GM12878 (cell line): ENCODE measurements at regions not wholly inside any gene's neighbourhood (a gene's known extent, or its start where the extent isn't known, plus 50 kb on each side); places are given as distances from the start of the nearest gene placed in this dataset.
A peak's percentile ranks its signal among the peaks of the same experiment; 100 is the strongest.

ENCODE experiments used
- CBX3 ChIP-seq: fragments of 200-600 bp; sonication (generic); IDR thresholded peaks from 2 replicates; pipeline ENCODE4 v1.6.1; 2016; ENCODE audit warnings: low read depth, borderline replicate concordance
- EED ChIP-seq: sonication (generic); IDR thresholded peaks from 2 replicates; pipeline ENCODE4 v1.6.1; 2016; ENCODE audit warnings: antibody characterized with exemption, low read depth
- GABPA ChIP-seq: IDR thresholded peaks from 2 replicates; pipeline ENCODE4 v1.6.1; 2014; ENCODE audit warnings: antibody characterized with exemption, low read depth, mild to moderate bottlenecking, inconsistent platforms
- MEF2A ChIP-seq: IDR thresholded peaks from 2 replicates; pipeline ENCODE4 v1.6.1; 2011; ENCODE audit warnings: low read depth, mild to moderate bottlenecking, low read length, moderate library complexity; ENCODE audit not compliant: insufficient read depth
- NFYB ChIP-seq: IDR thresholded peaks from 2 replicates; pipeline ENCODE4 v1.6.1; 2011; ENCODE audit warnings: low read depth, mild to moderate bottlenecking, low read length, improper control_type of control experiment, moderate library complexity; ENCODE audit not compliant: insufficient read depth
- PAX5 ChIP-seq: IDR thresholded peaks from 2 replicates; pipeline ENCODE4 v1.6.1; 2011; ENCODE audit warnings: low read depth, low read length, borderline replicate concordance
- POU2F2 ChIP-seq: IDR thresholded peaks from 3 replicates; pipeline ENCODE4 v1.6.1; 2011; ENCODE audit warnings: low read depth, mild to moderate bottlenecking, low read length, borderline replicate concordance
- RAD21 ChIP-seq: IDR thresholded peaks from 2 replicates; pipeline ENCODE4 v1.6.1; 2011; ENCODE audit warnings: mild to moderate bottlenecking, low read depth, low read length, moderate library complexity; ENCODE audit not compliant: insufficient read depth
- RELA ChIP-seq: fragments of 450-650 bp; IDR thresholded peaks from 2 replicates; pipeline ENCODE4 v1.8.0; 2014; ENCODE audit warnings: borderline replicate concordance; ENCODE audit not compliant: partially characterized antibody
- STAT3 ChIP-seq: IDR thresholded peaks from 2 replicates; pipeline ENCODE4 v1.6.1; 2011; ENCODE audit warnings: low read depth, low read length, improper control_type of control experiment
- TARDBP ChIP-seq: IDR thresholded peaks from 2 replicates; pipeline ENCODE4 v1.6.1; 2016; ENCODE audit warnings: borderline replicate concordance
- ZNF384 ChIP-seq: IDR thresholded peaks from 2 replicates; pipeline ENCODE4 v1.6.1; 2012; ENCODE audit warnings: low read depth, mild to moderate bottlenecking, low read length, improper control_type of control experiment, borderline replicate concordance
- ZNF622 ChIP-seq: fragments of 450-650 bp; IDR thresholded peaks from 2 replicates; pipeline ENCODE4 v1.6.1; 2017; ENCODE audit warnings: mild to moderate bottlenecking, inconsistent platforms
- TF ChIP-seq, protein P1 (sequence below): IDR thresholded peaks from 2 replicates; pipeline ENCODE4 v1.6.1; 2012; ENCODE audit warnings: low read length, inconsistent platforms
- TF ChIP-seq, protein P2 (sequence below): IDR thresholded peaks from 2 replicates; pipeline ENCODE4 v1.6.1; 2011; ENCODE audit warnings: borderline replicate concordance, low read depth, mild to moderate bottlenecking, moderate library complexity, mixed read lengths, low read length; ENCODE audit not compliant: insufficient read depth; ENCODE audit errors: extremely low read length
- TF ChIP-seq, protein P3 (sequence below): IDR thresholded peaks from 2 replicates; pipeline ENCODE4 v1.6.1; 2012; ENCODE audit warnings: low read depth, low read length, improper control_type of control experiment
- TF ChIP-seq, protein P4 (sequence below): fragments of 450-650 bp; IDR thresholded peaks from 2 replicates; pipeline ENCODE4 v1.6.1; 2017; ENCODE audit warnings: borderline replicate concordance
- TF ChIP-seq, protein P5 (sequence below): fragments of 450-650 bp; IDR thresholded peaks from 2 replicates; pipeline ENCODE4 v1.6.1; 2017; ENCODE audit warnings: mild to moderate bottlenecking, moderate library complexity

DNA sequence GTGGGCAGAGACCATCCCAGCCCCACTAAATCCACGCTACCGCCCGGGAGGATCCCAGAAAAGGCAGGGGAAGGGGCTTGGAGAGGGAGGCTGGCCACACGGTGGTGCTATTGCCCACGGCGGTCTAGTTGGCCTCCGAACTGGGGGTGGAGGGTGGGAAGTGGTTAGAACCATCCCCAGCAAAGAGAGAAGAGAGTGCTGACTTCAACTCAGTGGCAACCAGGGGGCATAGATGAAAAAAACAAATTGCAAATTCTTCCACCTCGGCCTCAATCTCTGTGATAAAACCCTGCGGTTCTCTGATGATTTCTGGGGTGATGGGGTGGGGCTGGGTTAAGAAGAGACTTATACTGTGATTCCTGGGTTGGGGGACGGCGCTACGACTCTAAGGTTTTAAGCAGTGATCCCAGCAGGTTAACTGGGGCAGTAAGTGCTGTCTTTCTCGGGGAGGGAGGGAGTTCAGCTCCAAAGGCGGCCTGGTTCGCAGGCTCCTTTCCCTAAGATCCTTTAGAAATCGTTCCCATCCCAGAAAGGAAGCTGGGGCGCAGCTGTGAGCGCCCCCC, 154.5 kb upstream of the LYZL2 start (continued):
- TF ChIP-seq, protein P1, sequence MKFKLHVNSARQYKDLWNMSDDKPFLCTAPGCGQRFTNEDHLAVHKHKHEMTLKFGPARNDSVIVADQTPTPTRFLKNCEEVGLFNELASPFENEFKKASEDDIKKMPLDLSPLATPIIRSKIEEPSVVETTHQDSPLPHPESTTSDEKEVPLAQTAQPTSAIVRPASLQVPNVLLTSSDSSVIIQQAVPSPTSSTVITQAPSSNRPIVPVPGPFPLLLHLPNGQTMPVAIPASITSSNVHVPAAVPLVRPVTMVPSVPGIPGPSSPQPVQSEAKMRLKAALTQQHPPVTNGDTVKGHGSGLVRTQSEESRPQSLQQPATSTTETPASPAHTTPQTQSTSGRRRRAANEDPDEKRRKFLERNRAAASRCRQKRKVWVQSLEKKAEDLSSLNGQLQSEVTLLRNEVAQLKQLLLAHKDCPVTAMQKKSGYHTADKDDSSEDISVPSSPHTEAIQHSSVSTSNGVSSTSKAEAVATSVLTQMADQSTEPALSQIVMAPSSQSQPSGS: no peak
- TF ChIP-seq, protein P2, sequence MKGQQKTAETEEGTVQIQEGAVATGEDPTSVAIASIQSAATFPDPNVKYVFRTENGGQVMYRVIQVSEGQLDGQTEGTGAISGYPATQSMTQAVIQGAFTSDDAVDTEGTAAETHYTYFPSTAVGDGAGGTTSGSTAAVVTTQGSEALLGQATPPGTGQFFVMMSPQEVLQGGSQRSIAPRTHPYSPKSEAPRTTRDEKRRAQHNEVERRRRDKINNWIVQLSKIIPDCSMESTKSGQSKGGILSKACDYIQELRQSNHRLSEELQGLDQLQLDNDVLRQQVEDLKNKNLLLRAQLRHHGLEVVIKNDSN: no peak
- TF ChIP-seq MEF2A (no peak), GABPA (no peak), STAT3 (no peak), TARDBP (0 out of 2 replicates have a peak, but pooled peaks have one; percentile 5), RAD21 (peak; percentile 89), ZNF384 (no peak), ZNF622 (no peak), CBX3 (no peak), EED (peak; percentile 65; the same call in 1 of the 2 replicates), NFYB (no peak), PAX5 (no peak), POU2F2 (no peak), RELA (no peak)
- TF ChIP-seq, protein P3, sequence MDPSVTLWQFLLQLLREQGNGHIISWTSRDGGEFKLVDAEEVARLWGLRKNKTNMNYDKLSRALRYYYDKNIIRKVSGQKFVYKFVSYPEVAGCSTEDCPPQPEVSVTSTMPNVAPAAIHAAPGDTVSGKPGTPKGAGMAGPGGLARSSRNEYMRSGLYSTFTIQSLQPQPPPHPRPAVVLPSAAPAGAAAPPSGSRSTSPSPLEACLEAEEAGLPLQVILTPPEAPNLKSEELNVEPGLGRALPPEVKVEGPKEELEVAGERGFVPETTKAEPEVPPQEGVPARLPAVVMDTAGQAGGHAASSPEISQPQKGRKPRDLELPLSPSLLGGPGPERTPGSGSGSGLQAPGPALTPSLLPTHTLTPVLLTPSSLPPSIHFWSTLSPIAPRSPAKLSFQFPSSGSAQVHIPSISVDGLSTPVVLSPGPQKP: no peak
- TF ChIP-seq, protein P4, sequence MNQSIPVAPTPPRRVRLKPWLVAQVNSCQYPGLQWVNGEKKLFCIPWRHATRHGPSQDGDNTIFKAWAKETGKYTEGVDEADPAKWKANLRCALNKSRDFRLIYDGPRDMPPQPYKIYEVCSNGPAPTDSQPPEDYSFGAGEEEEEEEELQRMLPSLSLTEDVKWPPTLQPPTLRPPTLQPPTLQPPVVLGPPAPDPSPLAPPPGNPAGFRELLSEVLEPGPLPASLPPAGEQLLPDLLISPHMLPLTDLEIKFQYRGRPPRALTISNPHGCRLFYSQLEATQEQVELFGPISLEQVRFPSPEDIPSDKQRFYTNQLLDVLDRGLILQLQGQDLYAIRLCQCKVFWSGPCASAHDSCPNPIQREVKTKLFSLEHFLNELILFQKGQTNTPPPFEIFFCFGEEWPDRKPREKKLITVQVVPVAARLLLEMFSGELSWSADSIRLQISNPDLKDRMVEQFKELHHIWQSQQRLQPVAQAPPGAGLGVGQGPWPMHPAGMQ: no peak
- TF ChIP-seq, protein P5, sequence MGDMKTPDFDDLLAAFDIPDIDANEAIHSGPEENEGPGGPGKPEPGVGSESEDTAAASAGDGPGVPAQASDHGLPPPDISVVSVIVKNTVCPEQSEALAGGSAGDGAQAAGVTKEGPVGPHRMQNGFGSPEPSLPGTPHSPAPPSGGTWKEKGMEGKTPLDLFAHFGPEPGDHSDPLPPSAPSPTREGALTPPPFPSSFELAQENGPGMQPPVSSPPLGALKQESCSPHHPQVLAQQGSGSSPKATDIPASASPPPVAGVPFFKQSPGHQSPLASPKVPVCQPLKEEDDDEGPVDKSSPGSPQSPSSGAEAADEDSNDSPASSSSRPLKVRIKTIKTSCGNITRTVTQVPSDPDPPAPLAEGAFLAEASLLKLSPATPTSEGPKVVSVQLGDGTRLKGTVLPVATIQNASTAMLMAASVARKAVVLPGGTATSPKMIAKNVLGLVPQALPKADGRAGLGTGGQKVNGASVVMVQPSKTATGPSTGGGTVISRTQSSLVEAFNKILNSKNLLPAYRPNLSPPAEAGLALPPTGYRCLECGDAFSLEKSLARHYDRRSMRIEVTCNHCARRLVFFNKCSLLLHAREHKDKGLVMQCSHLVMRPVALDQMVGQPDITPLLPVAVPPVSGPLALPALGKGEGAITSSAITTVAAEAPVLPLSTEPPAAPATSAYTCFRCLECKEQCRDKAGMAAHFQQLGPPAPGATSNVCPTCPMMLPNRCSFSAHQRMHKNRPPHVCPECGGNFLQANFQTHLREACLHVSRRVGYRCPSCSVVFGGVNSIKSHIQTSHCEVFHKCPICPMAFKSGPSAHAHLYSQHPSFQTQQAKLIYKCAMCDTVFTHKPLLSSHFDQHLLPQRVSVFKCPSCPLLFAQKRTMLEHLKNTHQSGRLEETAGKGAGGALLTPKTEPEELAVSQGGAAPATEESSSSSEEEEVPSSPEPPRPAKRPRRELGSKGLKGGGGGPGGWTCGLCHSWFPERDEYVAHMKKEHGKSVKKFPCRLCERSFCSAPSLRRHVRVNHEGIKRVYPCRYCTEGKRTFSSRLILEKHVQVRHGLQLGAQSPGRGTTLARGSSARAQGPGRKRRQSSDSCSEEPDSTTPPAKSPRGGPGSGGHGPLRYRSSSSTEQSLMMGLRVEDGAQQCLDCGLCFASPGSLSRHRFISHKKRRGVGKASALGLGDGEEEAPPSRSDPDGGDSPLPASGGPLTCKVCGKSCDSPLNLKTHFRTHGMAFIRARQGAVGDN: no peak
